GM23248 (cell line): ENCODE measurements at regions not wholly inside any gene's neighbourhood (a gene's known extent, or its start where the extent isn't known, plus 50 kb on each side); places are given as distances from the start of the nearest gene placed in this dataset.

Experiments
- EZH2 ChIP-seq: fragments of 200-600 bp; sonication (generic); IDR thresholded peaks from 2 replicates; pipeline ENCODE4 v1.6.1; 2018; ENCODE audit warnings: antibody characterized with exemption, mild to moderate bottlenecking; ENCODE audit not compliant: insufficient read depth, poor library complexity, severe bottlenecking
- EZH2phosphoT487 ChIP-seq: fragments of 200-600 bp; sonication (generic); IDR thresholded peaks from 2 replicates; pipeline ENCODE4 v1.6.1; 2018; ENCODE audit warnings: antibody characterized with exemption, moderate library complexity, mild to moderate bottlenecking, low read depth; ENCODE audit not compliant: insufficient read depth

DNA sequence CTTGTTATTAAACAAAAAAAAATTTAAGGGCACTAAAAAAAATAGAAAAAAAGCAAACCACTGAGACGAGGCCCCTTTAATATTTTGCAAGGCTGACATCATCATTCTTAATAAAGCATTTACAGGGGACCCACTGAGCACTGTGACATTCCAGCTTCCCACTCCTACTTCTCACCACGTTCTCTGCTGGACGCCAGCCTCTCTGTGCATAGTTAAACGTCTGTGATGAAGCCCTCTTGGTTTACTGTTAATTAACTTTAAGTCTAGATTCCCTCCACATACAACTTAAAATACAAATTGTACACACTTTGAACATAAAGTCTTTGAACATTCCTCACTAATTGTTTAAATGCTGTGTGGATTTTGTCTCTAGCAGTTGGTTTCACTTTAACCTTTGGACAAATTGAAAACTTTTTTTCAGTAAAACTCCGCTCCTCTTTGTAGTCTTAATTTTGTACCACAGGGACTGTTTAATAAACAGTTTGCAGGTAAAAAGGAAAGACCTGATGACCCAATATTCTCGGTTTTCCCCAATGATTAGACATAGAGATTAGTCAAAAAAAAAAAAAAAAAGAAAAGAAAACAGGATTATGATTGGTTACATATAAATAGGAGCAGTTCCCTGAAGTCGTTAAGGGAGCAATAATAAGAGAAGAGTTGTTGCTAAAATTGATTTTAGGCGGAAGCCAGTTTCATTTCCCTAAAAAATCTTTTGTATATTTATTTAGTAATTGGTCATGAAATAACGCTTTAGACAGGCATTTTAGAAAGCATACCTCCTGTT, 219.8 kb downstream of the MZT1 start:
- no peak for TF ChIP-seq EZH2
- no peak for TF ChIP-seq EZH2phosphoT487
